Activated CD4-positive, alpha-beta T cell treated with anti-CD3 and anti-CD28 coated beads, Interleukin-10, Interleukin-2, amounts not matched to agents 100 ng/mL and 50 ng/mL, durations not matched to agents 16 hours and 8 hours (primary cell): ENCODE measurements at regions not wholly inside any gene's neighbourhood (a gene's known extent, or its start where the extent isn't known, plus 50 kb on each side); places are given as distances from the start of the nearest gene placed in this dataset.

Experiments used
- DNase-seq: peaks from one replicate; pipeline ENCODE4 v3.0.0-alpha.2; 2020

DNA sequence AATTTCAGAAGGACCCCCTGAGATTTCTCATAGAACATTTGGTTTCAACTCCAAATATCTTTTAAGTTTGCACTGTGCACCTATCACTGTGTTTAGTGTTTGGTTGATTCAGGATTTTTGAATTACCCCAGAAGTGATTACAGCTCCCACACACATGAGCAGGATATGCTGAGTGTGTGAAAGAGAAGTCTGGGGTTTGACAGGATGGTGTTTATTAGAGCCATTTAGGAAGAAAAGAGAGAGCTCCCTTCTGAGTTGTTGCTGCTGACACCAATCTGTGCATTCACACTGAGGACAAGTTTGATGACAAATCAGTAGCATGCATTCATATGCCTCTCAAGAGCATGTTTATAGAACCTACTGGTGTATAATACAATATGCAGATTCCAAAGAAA is 118.1 kb downstream of the RPL22L1 start:
- DNase-seq = no peak

DNA sequence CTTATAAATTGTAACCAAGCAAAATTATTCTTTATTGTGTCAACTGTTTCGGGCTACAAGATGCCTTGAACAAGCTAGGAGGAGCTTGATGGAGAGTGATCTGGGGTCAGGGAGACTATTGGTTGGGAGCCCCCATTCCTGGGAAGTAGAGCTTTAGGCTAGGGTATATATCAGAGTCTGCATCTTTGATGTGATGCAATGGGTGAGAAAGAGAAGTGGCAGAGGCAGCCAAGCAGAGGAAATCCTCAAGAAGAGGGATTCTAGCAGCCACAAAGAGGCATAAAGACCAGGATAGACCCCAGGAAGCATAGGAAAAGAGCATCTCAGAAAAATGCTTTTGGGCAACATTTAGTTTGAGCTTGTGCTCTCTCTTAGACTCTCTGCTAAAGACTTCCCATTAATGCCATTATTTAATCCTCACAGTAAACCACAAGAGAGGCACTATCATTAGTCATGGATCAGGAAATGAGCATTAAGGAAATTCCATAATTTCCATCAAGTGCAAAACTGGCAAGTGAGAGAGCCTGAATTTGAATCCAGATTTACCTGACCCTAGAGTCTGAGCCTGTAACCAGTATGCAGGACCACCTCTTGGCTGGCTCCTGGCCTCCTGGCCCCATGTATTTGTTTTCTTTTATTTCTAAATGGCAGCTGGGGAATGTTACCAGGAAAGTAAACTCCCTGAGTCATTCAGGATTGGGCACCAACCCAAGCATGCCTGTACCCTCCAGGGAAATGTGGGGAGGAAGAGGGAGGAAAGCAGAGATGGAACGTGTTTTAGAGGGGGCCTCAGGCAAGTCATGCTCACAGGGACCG is 118.7 kb downstream of the RPL22L1 start:
- DNase-seq = no peak

DNA sequence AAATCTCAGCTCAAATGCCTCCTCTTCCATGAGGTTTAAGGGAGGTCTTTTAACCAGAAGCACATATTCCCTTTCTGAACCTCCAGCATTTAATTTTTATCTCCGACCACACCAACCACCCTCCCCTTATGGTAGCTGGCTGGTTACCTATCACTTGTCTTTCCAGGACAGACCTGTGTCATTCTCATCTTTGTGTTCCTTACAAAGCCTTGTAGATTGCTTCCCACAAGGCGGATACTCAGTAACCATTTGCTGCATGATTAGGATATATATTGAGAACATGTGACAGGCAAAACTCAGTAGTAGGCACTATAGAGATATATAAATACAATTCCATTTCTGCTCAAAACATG is 119.5 kb downstream of the RPL22L1 start:
- no peak for DNase-seq

DNA sequence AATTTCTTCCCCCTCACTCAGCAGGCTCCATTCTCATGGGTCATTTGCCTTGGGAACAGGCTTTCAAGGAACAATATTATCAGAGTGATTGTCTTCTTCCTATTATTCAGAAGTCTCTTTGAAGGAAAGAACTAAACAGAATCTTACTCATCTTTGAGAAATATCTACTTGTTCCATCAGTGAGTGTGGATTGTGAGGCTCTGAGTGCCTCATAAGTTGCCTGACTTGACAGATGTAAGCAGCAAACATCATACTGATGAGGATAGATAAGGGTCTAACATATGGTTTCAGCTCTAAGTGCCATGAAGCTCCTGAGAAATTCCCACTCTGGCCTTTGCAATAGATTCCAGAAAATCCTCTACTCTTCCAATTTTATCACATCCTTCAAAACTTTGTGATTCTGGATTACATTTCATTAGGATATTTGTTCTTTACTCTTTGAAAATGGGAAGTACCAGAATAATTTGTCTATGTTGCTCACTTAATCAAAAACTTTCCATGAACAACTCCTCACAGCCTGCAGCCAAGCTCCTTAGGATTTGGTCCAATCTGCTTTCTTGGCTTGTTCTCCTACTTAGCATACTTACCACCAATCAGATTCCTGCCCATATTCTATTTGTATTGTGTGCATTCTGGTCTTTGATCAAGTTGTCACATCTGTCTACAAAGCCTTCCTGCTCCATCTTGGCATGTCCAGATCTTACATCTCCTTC is 120.1 kb downstream of the RPL22L1 start:
- no peak for DNase-seq

DNA sequence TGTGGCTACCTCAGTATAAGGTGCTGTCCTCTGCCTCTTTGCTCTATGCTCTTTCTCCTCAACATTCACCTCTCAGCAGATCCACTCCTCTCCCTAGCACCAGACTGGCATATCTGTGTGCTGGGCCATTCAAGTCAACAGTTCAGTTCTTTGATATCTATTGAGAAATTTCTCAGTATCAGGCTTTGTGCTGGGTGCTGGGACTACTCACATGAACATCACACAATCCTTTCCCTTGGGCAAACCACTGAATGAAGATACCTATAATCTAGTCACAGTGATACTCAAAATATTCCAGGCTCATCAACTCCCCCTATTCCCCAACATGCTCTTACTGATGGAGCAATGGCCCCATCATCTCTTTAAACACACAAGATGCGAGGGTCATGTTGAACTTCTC is 120.8 kb downstream of the RPL22L1 start:
- DNase-seq = no peak

DNA sequence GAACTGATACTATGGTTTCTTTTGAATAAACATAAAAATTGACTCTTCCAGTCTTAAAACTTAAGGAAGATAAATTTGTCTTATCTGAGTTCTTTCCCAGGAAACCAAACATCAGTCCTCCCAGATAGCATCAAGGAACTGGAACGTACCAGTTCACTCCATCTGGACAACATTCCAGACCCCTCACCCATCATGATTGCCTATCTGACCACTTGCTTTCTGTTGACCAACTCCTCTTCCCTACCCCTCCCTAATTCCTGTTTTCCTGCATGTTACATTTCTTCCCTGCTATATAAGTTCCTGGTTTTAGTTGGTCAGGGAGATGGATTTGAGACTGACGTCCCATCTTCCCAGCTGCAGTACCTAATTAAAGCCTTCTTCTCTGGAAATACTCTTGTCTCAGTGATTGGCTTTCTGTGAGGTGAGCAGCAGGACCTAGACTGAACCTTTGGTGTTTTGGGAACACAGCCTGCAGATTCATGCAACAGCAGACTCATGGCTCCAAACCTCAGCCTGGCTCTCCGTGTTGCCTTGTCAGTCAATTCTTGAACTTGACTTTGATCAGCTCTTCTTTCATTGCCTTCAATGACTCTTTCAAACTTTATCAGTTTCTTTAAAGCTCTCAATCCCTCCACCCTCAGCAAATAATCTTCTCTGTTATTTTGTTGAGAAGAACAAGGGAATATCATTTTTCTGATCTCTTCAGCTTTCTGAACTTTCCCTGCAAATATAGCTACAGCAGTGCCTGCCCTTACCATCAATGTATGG is 123.6 kb downstream of the RPL22L1 start:
- DNase-seq = no peak

DNA sequence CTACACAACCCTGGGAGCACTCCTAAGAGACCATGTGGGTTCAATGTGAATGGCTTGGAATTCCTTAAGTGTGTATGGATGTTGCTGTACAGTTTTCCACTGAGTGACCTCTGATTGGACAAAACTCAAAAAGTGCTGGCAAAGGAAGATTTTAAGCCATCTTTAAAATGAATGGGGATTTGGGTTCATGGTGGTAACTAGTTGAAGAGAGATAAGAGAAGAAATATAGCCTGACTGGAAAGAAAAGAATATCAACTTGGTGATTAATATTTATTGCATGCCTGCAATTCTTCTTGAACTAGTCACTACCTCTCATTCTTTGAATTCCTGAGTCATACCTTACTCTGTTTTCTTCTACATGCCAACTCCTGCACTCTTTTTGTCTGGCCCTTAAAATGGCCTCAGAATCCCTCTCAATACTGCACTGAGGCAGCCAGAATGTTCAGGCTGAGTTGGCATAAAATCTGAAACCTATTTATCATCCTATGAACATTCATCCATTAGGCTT is 124.7 kb downstream of the RPL22L1 start:
- no peak for DNase-seq

DNA sequence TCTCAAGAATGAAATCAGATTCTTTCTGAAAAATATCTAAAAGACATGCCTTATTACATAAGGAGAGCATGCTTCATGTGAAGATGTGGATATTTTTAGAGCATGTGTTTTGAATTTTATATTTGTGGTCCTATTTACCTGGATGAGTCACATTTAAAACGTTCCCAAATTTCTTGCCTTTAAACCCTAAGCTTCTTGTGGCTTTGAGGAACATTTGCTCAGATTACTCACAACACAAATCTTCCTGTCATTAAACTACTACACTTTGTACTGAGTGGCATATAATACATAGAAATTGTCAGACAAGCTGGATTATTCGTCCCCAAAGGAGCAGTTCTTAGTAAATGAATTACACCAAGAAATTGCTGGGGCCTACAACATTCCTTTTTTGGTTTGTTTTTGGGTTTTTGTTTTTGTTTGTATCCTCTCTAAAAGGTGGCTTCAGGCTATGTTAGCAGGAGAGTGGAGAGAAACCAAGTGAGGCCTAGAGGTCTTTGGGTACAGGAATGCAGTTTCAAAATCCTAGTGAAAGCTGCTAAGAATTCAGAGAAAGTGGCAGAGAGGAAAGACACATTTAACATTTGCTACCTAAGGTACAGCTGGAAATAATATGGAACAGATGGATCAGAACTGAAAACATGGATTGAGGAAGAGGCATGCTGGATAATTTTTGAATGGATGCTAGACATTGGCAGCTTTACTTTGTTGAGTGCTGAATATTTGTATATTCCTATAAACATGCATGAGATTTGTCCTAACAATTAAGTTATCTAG is 128.1 kb downstream of the RPL22L1 start:
- DNase-seq = no peak

DNA sequence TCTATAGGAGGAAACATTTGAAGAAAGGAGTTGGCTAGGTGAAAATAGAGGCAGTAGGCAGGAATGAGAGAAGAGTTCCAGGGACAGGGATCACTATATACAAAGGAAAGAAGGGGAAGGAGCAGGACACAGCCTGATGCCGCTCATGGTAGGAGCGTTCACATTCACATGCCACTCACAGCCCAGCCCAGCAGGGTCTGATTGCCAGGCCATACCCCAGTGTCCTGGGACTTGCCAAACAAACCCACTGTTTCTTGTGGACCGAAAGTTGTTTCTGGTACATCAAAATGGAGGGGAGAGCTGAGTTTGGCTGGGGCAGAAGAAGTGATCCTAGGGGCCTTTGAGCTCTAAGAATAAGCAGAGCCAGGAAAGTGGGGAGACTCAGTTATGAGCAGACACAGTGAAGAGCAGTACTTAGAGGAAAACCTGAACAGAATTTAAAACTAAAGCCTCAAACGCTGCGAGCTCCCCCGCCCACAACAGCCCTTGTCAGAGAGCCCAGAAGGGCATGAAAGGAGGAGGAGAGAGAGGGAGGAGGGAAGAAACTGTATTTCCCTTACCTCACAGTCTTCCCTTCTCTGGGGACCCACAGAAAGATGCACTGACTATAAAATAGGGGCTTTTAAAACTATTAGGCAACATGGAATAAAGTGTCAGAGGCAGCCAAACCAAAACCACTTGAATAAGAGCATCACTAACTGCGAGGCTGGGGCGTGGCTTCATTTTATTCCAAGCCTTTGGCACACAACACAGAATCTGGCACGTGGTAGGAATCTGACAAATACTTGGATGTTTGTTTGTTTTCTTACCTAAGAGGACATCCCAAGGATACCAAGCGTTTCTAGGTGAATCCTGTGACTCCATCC is 129.0 kb downstream of the RPL22L1 start:
- no peak for DNase-seq

DNA sequence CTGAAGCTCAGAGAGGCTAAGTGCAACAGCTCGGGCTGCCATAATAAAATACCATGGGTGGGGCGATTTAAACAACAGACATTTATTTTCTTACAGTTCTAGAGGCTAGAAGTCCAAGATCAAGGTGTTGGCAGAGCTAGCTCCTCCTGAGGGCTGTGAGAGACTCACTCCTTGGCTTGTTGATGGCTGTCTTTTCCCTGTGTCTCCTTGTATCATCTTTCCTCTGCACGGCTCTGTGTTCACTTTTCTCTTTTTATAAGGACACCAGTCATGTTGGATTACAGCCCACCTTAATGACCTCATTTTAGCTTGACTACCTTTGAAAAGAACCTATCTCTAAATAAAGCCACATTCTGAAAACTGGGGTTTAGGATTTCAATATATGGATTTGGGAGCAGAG is 129.7 kb downstream of the RPL22L1 start:
- DNase-seq = no peak

DNA sequence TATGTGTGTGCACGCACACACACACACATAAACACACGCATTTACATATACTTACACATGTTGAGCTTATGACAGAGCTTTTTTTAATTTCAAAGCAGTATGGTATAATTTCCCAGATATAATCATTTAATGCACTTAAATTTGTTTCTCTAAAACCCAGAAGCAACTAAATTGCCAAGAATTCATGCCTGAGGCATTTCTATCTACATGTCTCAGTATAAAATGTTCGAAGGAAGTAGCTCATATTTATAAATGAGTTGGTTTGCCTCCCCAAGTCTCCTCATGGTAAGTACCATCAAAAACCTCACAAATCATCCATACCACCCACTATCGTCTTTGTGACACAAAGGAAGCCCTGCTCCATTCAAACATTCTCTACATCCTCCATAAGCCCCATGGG is 130.6 kb downstream of the RPL22L1 start:
- no peak for DNase-seq

DNA sequence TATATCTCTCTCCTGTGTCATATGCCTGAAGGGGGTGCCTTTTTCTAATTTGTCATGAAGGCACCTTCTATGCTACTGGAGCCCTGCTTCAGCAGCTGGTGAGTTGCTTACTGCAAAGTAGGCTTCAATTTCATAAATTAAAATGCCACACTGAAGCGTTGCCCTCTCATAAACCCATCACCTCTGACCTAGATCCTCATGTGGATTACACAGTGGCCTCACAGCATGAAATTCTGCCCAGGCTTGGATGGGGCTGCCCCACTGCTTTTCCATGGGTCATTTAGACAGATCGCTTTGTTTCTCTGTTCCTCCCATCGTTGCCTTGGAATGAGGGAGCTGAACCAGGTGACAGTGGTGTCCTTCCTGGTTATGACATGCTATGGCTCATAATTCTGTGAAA is 131.2 kb downstream of the RPL22L1 start:
- DNase-seq = no peak

DNA sequence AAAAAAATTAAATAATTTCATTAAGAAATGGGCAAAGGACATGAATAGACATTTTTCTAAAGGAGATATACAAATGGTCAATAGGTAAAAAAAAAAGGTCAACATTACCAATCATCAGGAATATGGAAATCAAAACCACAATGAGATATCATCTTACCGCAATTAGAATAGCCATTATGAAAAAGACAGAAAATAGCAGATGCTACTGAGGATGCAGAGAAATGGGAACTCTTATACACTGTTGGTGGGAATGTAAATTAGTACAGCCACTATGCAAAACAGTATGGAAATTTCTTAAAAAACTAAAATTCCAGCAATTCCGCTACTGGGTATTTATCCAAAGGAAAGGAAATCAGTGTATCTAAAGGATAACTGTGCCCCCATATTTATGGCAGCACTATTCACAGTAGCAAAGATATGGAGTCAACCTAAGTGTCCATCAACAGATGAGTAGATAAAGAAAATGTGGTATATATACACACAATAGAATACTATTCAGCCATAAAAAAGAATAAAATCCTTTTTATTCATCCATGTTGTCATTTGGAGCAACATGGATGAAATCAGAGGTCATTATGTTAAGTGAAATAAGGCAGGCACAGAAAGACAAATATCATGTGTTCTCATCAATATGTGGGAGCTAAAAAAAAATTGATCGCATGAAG is 132.4 kb downstream of the RPL22L1 start:
- DNase-seq = no peak

DNA sequence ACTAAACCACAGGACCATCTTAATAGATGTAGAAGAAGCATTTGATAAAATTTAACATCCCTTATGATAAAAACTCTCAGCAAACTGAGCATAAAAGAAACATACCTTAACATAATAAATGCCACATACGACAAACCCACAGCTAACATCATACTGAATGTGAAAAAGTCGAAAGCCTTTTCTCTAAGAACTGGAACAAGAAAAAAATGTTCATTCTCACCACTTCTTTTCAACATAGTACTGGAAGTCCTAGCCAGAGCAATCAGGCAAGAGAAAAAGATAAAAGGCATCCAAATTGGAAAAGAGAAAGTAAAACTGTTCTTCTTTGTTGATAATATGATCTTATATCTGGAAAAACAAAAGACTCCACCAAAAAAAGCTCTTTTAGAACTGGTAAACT is 134.2 kb downstream of the RPL22L1 start:
- DNase-seq = no peak

DNA sequence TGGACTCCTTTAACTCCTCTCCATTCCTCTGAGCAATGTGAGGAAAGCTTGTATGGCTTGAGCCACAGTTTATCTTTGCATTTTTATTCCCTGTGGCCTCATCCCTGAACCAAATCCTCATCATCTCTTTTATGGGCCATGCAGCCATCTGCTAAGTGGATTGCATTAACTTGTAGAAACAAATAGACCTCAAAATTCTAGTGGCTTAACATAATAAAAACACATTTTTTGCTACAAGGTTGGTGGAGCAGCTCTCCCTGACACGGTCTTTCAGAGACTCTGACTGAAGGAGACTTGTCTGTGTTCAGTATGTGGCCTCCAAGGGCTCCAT is 135.3 kb downstream of the RPL22L1 start:
- no peak for DNase-seq

DNA sequence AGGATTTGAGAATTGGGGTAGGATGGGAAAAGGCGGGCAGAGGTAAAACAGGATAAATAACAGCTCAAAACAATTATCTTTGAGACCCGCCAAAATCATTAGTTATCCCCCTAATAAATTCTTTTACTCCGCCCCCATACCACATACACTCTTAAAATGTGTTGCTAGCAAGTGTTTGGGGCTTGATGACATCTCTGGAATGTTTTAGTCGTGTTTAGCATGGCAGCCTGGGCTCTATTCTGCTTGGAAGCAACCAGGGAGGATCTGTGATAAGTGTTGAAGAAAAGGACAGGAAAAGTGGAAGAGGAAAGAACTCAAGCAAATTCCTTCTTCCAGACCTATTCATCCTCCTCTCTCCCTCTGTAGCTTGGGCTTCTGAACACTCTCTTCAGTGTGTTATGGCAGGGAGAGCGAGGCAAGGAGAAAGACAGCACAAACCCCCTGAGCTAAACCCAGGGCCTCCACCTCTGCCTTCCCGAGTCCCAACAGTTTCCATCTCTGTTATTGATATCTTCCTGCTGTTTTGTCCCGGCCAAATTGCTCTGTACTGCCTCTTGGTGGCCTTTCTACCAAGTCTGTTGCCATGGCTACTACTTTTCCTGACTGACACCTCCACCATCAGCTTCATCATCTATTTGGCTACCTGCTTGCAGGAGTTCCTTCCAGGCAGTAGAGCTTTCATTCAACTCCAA is 135.8 kb downstream of the RPL22L1 start:
- no peak for DNase-seq

DNA sequence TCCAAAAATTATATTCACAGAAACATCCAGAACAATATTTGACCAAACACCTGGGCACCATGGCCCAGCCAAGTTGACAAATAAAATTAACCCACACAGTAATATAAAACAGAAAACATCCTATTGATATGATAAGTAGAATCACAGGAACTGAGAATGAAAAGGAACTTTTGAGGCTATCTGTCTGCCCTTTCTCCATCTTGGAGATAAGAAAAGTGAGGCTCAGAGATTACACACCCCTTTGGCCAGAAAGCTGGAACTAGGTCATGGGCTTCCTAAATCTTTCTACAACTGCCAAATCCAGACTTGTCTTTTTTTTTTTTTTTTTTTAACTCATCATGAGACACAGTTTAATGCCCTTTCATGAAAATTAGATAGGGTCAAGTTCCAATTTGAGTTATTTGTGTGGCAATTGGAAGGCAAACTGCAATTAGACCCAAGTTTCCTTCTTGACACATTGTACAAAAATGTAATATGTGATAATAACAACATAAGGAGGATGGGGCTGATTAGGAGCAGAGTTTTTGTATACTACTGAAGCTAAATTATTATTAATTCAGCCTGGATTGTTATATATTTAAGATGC is 137.2 kb downstream of the RPL22L1 start:
- no peak for DNase-seq

DNA sequence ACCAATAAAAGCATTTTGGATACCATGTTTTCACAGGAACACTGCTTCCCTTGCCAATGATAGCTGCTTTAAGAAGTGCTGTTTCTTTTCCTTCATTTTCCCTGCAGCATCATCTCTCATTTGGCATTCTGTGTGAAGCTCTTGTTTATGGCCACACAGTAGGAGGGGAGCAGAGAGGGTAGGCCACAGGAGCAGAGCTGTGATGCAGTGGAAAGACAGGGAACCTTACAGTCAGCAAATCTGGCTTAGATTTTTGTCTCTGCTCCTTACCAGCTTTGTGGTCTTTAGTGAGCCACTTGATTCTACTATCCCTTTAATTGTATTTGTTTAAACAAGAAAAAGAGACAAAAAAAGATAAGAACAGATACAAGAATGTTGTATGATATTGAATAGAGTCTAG is 138.7 kb downstream of the RPL22L1 start:
- DNase-seq = no peak

DNA sequence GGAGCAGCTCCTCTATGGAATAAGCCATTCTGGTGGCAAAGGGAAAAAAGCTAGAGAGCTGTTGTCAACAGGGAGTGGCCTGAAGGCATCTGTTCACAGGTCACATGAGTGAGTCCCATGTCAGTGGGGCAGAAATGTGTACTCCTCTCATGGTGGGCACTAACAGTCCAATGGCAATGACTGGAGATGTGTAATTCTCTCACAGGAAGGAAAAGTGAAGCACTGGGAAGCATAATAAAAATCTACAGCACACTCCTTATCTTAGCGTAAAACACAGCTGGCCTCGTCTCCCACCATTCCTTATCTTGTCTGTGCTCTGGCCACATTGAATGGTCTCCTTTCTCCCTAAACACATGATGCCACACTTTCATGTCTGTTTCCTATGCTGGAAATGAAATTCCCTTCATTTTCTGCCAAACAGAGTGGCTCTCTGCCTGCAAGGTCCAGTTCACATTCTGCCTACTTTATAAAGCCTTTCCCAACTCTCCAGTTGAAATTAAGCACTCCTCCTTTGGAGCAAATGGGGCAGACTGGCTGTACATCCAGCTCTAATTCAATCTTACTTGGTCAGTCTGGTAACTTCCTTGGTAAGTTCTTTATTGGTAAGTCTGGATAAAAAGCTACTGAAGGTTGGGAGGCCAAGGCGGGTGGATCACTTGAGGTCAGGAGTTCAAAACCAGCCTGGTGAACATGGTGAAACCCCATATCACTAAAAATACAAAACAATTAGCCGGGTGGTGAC is 139.8 kb downstream of the RPL22L1 start:
- DNase-seq = no peak

DNA sequence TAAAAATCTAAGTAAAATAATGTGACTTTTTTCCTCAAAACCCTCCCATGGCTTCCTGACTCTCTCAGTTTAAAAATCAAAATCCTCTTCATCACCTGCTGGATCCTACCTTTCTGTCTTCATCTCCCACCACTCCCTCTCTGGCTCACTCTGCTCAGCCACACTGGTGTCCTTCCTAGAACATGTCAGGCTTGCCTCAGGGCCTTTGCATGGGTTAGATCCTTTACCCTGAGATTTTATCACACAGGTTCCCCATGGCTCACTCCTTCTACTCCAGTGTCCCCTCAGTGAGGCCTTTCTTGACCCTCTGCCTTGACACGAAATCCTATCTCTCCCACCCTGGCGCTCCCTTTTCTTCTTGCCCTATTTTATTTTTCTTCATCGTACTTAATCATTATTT is 141.8 kb downstream of the RPL22L1 start:
- DNase-seq = no peak
